Renal cortex interstitium (tissue), 11 donors: ENCODE measurements at regions not wholly inside any gene's neighbourhood (a gene's known extent, or its start where the extent isn't known, plus 50 kb on each side); places are given as distances from the start of the nearest gene placed in this dataset.

Source experiments
- DNase-seq, 11 donors: peaks; one replicate each; pipeline ENCODE4 v3.0.0-alpha.2; 2013; ENCODE audit warnings: low read depth in 9 of 11, low spot score in 4 of 11; ENCODE audit errors: extremely low read depth in 1 of 11

GRCh38 chr2:220887271-220887870 lies 684.7 kb downstream of the EPHA4 start:
- DNase-seq = no peak

GRCh38 chr2:220887876-220888275 lies 684.2 kb downstream of the EPHA4 start:
- peak in 1 of 11 donors; percentile 43 for DNase-seq

DNA sequence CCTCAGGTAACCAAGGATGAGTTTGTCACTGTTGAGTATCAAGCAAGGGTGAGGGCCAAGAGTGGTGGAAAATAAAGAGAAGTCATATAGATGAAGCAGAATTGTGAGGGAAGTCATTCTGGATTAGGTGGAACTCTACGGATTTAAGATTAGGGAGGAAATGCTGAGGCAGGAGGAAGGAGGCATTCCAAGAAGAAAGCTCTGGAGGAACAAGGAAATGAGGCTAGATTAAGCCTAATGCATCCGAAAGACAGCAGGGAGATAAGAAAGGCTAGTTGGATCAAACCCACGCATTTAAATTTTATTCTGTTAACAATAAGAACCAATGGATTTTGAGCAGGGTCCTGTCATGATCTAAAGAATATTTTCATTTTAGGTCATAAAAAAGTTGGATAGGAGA lies 681.2 kb downstream of the EPHA4 start:
- DNase-seq = no peak

- DNase-seq = no peak
These were observed 680.7 kb downstream of the EPHA4 start for GRCh38 chr2:220891405-220891804.

GRCh38 chr2:220892018-220892634 lies 680.0 kb downstream of the EPHA4 start:
- DNase-seq = no peak

DNA sequence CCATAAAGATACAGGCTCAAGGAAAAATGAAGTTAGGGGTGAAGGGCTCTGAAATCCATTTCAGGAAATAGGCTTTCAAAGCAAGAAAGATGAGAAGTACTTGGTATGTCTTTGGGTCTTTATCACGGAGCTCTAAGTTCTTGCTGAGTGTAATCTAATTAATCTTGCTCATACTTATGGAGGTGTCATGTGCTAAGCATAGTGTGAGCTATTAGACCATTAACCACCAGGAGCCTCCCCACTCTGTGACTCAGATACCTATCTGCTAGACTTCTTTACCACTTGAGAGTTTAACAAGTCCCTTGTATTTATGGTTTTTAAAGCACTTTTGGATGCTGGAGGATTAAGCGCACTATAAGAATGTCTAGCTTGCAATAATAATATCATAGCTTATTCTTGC lies 678.7 kb downstream of the EPHA4 start:
- DNase-seq = no peak

DNA sequence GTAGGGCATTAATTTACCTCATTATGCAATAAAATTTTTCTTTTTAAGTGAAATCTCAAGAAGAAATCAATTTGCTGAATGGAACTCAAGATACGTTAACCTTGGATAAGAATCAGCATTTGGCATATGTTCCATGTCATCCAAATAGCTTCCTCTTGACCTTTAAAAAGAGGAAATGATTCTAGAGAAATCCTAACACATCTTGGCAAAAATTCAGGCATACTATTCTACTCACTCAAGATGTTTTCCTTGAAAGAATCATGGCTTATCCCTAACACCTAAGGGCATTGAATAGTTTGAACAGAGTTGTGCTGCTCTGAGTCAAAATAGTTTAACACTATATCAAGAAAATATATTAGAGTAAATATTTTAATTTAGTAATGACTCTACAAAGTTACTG lies 678.0 kb downstream of the EPHA4 start:
- DNase-seq = no peak

- no peak for DNase-seq
These were observed 672.6 kb downstream of the EPHA4 start for GRCh38 chr2:220899492-220899891.

- no peak for DNase-seq
These were observed 668.1 kb downstream of the EPHA4 start for GRCh38 chr2:220904015-220904414.

GRCh38 chr2:220913384-220913783 lies 658.7 kb downstream of the EPHA4 start:
- no peak for DNase-seq

GRCh38 chr2:220915092-220915623 lies 656.9 kb downstream of the EPHA4 start:
- no peak for DNase-seq

DNA sequence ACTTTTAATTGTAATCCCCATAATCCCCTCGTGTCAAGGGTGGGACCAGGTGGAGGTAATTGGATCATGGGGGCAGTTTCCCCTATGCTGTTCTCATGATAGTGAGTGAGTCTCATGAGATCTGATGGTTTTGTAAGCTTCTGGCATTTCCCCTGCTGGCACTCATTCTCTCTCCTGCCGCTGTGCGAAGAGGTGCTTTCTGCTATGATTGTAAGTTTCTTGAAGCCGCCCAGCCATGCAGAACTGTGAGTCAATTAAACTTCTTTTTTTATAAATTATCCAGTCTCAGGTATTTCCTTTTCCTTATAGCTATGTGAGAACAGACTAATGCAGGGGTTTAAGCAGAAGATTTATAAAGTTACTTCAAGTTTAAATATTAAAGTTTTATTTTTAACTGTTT lies 655.2 kb downstream of the EPHA4 start:
- no peak for DNase-seq

DNA sequence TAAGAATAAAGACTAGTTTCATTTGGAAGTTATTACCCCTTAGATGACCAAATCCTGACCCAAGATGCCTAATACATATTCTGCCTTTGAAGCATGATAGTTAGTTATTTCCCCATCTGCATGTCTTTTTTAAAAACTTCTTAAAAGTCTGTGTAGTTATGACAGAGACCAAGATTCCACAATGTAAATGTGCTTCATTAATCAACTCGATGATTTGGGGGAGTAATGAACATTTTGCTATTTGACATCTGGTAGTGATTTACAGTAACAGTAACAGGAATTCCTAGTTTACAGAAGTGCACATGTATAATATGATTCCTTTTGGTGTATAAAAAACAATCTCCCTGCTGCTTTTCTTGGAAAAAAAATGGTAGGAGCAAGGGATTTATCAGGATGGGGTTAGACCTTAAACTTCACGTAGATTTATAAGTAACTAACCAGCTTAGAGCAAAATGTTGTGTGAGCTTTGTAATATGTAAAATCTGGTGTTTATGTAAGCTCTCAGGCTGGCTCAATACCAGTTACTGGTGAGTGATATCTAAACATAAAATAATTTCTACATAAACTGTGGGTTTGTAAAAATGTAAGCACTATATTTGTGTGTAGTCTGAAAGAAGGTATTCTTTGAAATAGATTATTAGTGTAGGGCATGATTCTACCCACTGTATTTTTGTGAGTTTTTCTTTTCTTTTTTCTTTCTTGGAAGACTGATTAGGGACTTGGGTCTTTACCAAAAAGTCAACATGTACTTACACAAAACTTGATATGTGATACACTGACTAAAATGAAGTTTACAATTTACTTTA lies 641.6 kb downstream of the EPHA4 start:
- DNase-seq = peak in 4 of 11 donors; percentile 19 to 33 (median 24)

- no peak for DNase-seq
These were observed 640.6 kb downstream of the EPHA4 start for GRCh38 chr2:220931491-220931890.

DNA sequence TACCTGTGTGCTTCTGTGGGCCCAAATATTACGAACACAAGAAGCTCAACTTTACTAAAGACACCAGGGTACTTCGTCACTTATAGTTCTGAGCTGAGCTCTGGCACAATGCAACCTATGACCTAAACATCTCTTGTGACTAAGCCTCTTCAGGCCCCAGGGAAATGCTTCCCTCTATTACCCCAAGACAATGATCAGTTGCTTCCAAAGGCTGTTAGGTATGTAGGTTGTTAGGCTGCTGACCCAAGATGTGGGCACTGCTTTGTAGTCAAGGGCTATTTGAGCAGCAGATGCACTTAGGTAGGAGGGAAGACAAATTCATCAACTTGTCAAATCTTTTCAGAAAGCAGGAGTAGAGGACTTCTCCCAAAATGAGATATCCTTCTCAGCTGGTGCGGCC lies 640.1 kb downstream of the EPHA4 start:
- no peak for DNase-seq

DNA sequence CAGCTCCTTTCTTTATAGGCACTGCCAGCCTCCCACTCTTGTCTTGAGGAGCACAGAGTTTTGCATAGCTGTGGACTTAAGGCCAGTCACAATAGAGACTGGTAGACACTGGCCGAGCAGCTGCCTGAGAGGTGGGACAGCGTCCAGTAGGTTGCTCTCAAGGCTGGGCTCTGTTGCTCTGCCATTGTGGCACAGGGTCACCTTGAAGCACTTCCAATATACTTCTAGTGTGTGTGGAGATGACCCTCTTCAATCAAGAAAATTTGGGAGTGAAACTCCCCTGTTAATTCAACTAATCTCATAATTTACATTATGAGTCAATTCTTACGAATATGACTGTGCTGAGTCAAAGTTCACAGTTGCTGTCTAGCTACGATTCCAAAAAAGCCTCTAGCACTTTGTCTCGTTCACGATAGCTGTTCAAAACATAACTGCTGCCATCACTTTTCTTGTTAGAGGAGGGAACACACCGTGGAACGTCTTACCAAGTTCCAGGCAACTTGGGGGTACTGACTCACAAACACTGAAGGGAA lies 636.2 kb downstream of the EPHA4 start:
- no peak for DNase-seq

- DNase-seq = no peak
These were observed 635.4 kb downstream of the EPHA4 start for GRCh38 chr2:220936641-220937197.

GRCh38 chr2:220937245-220937644 lies 634.9 kb downstream of the EPHA4 start:
- no peak for DNase-seq

- DNase-seq = no peak
These were observed 631.5 kb downstream of the EPHA4 start for GRCh38 chr2:220940646-220941045.

DNA sequence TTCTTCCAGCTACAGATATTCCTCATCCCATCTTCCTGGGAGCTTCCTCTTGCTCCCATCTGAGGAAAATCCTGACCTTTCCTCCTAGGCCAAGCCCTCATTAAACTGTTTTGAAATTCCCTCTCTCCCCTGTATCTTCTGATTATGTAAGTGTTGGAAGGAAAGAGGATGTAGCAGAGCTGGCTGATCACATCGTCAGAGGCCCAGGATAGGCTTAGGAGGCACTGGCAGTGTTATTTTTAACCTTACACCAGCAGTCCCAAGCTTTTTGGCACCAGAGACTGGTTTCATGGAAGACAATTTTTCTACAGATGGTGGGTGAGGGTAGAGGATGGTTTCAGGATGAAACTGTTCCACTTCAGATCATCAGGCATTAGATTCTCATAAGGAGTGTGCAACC lies 630.4 kb downstream of the EPHA4 start:
- no peak for DNase-seq
